WERI-Rb-1 (cell line): ENCODE measurements at regions not wholly inside any gene's neighbourhood (a gene's known extent, or its start where the extent isn't known, plus 50 kb on each side); places are given as distances from the start of the nearest gene placed in this dataset.

Experiments used
- DNase-seq: peaks from one replicate; pipeline ENCODE4 v3.0.0-alpha.2; 2020
- H3K27ac ChIP-seq: fragments of 250-450 bp; sonication (Bioruptor Pico); 2 replicates; pipeline ENCODE4 v1.5.1; 2020; ENCODE audit warnings: mild to moderate bottlenecking, moderate library complexity
- H3K27me3 ChIP-seq: fragments of 250-450 bp; sonication (Bioruptor Pico); 2 replicates; pipeline ENCODE4 v1.5.1; 2021; ENCODE audit warnings: mild to moderate bottlenecking, low read depth, moderate library complexity; ENCODE audit not compliant: insufficient read depth, severe bottlenecking
- H3K36me3 ChIP-seq: fragments of 250-450 bp; sonication (Bioruptor Pico); 2 replicates; pipeline ENCODE4 v1.5.1; 2020; ENCODE audit warnings: mild to moderate bottlenecking, moderate library complexity
- H3K4me3 ChIP-seq: 2 replicates; pipeline ENCODE4 v1.5.1; 2011; ENCODE audit warnings: low read depth, mild to moderate bottlenecking, control low read depth, low read length
- H3K9me3 ChIP-seq: fragments of 250-450 bp; sonication (Bioruptor Pico); 2 replicates; pipeline ENCODE4 v1.5.1; 2021; ENCODE audit warnings: mild to moderate bottlenecking, moderate library complexity; ENCODE audit not compliant: severe bottlenecking
- CTCF ChIP-seq: IDR thresholded peaks from 2 replicates; pipeline ENCODE4 v1.5.1; 2011; ENCODE audit warnings: low read depth, mild to moderate bottlenecking, control low read depth, inconsistent platforms, low read length

- TF ChIP-seq CTCF = no peak
- no peak overlapping the region for H3K4me3 ChIP-seq
- no peaks in the 10 kb centered on the region for H3K9me3 ChIP-seq
- H3K36me3 ChIP-seq = no peaks in the 10 kb centered on the region
- H3K27me3 ChIP-seq = no peaks in the 10 kb centered on the region
- no peak overlapping the region for H3K27ac ChIP-seq
- DNase-seq = no peak
These were observed 1195.0 kb downstream of the SLITRK5 start for GRCh38 chr13:88866195-88866594.

DNA sequence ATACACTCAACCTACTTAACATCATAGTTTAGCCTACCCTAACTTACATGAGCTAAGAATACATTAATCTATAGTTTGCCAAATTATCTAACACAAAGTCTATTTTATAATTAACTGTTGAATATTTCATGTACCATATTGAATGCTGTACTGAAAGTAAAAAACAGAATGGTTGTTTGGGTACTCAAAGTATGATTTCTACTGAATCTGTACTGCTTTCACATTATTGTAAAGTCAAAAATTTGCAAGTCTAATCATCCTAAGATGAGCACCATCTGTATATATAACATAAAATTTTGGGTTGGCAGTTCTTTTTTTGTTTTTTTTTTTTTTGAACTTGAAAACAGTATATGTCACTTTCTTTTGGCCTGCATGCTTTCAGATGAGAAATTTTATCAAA lies 1212.6 kb downstream of the SLITRK5 start:
- Histone ChIP-seq H3K4me3 (no peak overlapping the region), H3K27me3 (no peaks in the 10 kb centered on the region), H3K36me3 (no peaks in the 10 kb centered on the region), H3K9me3 (peaks cover 2% of the 10 kb centered on the region), H3K27ac (no peak overlapping the region)
- no peak for TF ChIP-seq CTCF
- DNase-seq = no peak

DNA sequence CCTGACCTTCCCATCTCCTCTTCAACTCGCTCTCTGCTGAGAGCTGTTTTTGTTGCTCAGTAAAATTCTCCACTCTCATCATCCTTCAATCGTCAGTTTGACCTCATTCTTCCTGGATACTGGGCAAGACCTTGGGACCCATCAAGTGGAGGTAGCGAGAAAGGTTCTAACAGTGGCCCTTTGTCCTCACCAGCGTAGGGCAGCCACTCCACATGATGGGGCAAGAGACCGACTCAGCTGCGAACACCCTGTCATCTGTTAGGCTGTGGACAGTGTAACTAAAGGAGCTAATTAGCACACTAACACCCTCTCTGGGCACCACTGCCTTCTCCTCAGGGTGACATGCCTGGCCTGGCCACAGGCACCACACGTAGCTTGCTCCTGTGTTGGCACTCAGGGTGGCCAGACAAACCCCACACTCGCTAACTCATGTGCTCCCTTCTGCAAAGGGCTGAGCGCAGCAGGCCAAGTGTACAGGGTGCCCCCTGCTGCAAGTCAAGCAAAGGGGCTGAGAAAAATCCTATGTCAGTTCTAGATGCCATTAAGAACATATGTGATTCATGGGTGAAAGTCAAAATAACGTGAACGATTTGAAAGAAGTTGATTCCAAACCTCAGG lies 1216.0 kb downstream of the SLITRK5 start:
- Histone ChIP-seq H3K4me3 (no peak overlapping the region), H3K27me3 (no peaks in the 10 kb centered on the region), H3K36me3 (no peaks in the 10 kb centered on the region), H3K9me3 (no peaks in the 10 kb centered on the region), H3K27ac (no peak overlapping the region)
- TF ChIP-seq CTCF = peak; percentile 57
- DNase-seq = no peak

DNA sequence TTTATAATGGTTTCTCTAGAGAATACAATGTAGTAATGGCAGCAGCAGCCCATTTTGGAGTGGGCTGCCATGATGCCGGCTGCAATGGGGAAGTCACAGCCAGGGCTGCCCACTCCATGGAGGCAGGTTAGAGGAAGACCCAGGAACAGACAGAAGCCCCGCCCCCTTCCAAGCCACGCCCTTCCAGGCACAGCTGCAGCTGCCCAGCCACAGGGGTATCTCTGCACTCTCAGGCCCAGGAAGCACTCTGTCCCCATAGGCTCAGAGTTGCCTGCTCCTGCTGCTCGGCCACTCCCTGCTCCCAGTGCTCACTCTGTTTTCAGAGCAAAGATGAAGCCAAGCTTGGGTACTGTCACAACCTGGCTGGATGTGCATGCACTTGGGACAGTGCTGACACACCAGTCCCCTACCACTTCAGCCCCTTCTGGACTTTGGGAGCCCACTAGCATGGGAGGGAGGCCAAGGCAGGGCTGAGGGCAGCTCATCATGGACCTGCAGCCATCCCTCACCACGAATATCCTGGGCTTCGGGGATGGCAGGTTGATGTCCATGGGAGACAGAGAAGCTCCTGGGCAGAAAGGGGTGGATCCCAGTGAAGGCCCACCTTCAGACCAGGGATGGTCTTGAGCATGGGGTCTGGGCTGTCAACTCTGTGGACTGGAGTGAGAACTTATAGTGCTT lies 1224.2 kb downstream of the SLITRK5 start:
- no peak for TF ChIP-seq CTCF
- H3K27me3 ChIP-seq = no peaks in the 10 kb centered on the region
- no peaks in the 10 kb centered on the region for H3K36me3 ChIP-seq
- H3K27ac ChIP-seq = no peak overlapping the region
- DNase-seq = peak; percentile 24
- no peak overlapping the region for H3K4me3 ChIP-seq
- no peaks in the 10 kb centered on the region for H3K9me3 ChIP-seq

DNA sequence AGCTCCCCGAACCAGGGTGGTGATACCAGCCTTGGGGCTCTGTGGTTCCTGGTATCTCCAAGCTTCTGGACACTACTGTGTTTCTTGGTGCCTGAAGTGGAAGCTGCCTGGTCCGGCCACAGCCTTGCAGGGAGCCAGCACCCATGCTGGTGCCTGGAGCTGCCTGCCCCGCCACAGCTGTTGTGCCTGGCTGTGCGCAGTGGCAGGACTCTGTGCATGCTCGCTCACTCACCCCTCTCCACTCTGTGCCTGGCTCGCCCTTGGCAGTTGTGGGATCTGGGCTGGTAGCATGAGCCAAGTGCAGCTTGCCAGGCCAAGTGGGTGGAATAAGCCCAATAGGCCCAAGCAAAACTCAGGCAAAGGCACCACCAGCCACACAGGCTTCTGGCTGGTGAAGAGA lies 1225.3 kb downstream of the SLITRK5 start:
- DNase-seq = no peak
- Histone ChIP-seq H3K27me3 (no peaks in the 10 kb centered on the region), H3K27ac (no peak overlapping the region), H3K36me3 (no peaks in the 10 kb centered on the region), H3K9me3 (no peaks in the 10 kb centered on the region), H3K4me3 (no peak overlapping the region)
- no peak for TF ChIP-seq CTCF
